Ovary (tissue), 7 donors: ENCODE measurements at regions not wholly inside any gene's neighbourhood (a gene's known extent, or its start where the extent isn't known, plus 50 kb on each side); places are given as distances from the start of the nearest gene placed in this dataset.

ENCODE experiments used
- DNase-seq, 5 donors: peaks; one replicate each; pipeline ENCODE4 v3.0.0-alpha.2; 2019 to 2020
- H3K27ac ChIP-seq, 2 donors: fragments of 200-600 bp; one replicate each; pipeline versions ENCODE4 v1.5.1 to v1.8.0; 2019 to 2022
- H3K27me3 ChIP-seq: fragments of 200-600 bp; one replicate; pipeline ENCODE4 v1.8.0; 2022
- H3K36me3 ChIP-seq: fragments of 200-600 bp; sonication (generic); one replicate; pipeline ENCODE4 v1.5.1; 2019
- H3K4me1 ChIP-seq: one replicate; pipeline ENCODE4 v1.8.1; 2013; ENCODE audit warnings: mild to moderate bottlenecking, moderate library complexity; ENCODE audit not compliant: insufficient read depth
- H3K4me3 ChIP-seq: fragments of 200-600 bp; sonication (generic); one replicate; pipeline ENCODE4 v1.5.1; 2017
- H3K9me3 ChIP-seq, 2 donors: fragments of 200-600 bp in 1 of 2; sonication (generic) in 1 of 2; one replicate each; pipeline versions ENCODE4 v1.5.1 to v1.8.1; 2013 to 2019; ENCODE audit warnings: mild to moderate bottlenecking in 1 of 2, moderate library complexity in 1 of 2
- CTCF ChIP-seq, 3 donors: fragments of 450-650 bp in 2 of 3; fragments of 200-600 bp in 1 of 3; IDR thresholded peaks; one replicate each; pipeline versions ENCODE4 v1.5.1 to v1.8.0; 2016 to 2022; ENCODE audit warnings: antibody characterized with exemption in 3 of 3, mild to moderate bottlenecking in 1 of 3
- EP300 ChIP-seq: sonication (generic); formaldehyde crosslinking; IDR thresholded peaks from one replicate; pipeline ENCODE4 v1.6.1; 2017; ENCODE audit warnings: antibody characterized with exemption
- POLR2A ChIP-seq: fragments of 450-650 bp; IDR thresholded peaks from one replicate; pipeline ENCODE4 v1.6.1; 2017; ENCODE audit warnings: antibody characterized with exemption, mild to moderate bottlenecking, moderate library complexity
- WGBS, 3 donors: extraction: QIAGEN DNeasy Blood & Tissue Kit in 1 of 3; methylation state at CpG; one replicate each; pipeline versions ENCODE4 v1.1.5 to v1.1.7; 2013 to 2017; 5-methylcytosine and 5-hydroxymethylcytosine counted together
- intact Hi-C, 4 donors: fragments of 100-400 bp; cut with DNase I; formaldehyde crosslinking; loops; one replicate each; pipeline versions ENCODE4 v1.11.0 to v1.15.1; 2022 to 2023
- donor health status: DM: no; HTN: no; CAD: no; lungs with moderate emphysema.
- donor health status: DM: no; HTN: no; CAD: no.
- donor health status: Bipolar disorder and iron deficiency.
- donor health status: DM: no; HTN: no; CAD: no.
- donor health status: DM: yes; HTN: yes; CAD: no.

GRCh38 chr12:132422381-132423043 lies 67.4 kb upstream of the FBRSL1 start:
- intact Hi-C loops: loop anchor here in 2 of 4 donors (10.0 kb wide), 2 partner anchors 102 to 192 kb away; partner anchors contain the start of genes LRCOL1 (in 1 of the 2) and P2RX2 (in 1 of the 2)
- TF ChIP-seq POLR2A (no peak), CTCF (IDR thresholded peaks at IDR 0.05) (no peak), EP300 (no peak)
- H3K9me3 ChIP-seq: no peaks in the 10 kb centered on the region
- H3K27ac ChIP-seq: no peak overlapping the region
- no peak overlapping the region for H3K4me3 ChIP-seq
- no peak for DNase-seq
- H3K27me3 ChIP-seq: no peaks in the 10 kb centered on the region
- H3K4me1 ChIP-seq: no peaks in the 10 kb centered on the region
- no peaks in the 10 kb centered on the region for H3K36me3 ChIP-seq
- WGBS, 3 donors: 36 to 41% (median 41%) methylated on average over 6 of the region's 6 CpGs

GRCh38 chr12:132422040-132422380 lies 67.9 kb upstream of the FBRSL1 start:
- Histone ChIP-seq H3K4me3 (no peak overlapping the region), H3K9me3 (no peaks in the 10 kb centered on the region), H3K27me3 (no peaks in the 10 kb centered on the region), H3K36me3 (no peaks in the 10 kb centered on the region), H3K27ac (no peak overlapping the region), H3K4me1 (no peaks in the 10 kb centered on the region)
- 56 to 68% (median 60%) methylated on average over 10 of the region's 10 CpGs for WGBS, 3 donors
- intact Hi-C loops: loop anchor here in 2 of 4 donors (10.0 kb wide), 2 partner anchors 103 to 193 kb away; partner anchors contain the start of genes LRCOL1 (in 1 of the 2) and P2RX2 (in 1 of the 2)
- TF ChIP-seq CTCF (IDR thresholded peaks at IDR 0.05): no peak
- no peak for TF ChIP-seq POLR2A
- TF ChIP-seq EP300: no peak
- no peak for DNase-seq

GRCh38 chr12:132419631-132420246 lies 70.2 kb upstream of the FBRSL1 start:
- intact Hi-C loops: loop anchor here in 3 of 4 donors (5.0 to 10.0 kb wide), 4 partner anchors 103 to 215 kb away; partner anchors contain the start of genes LRCOL1 (in 1 of the 3) and P2RX2 (in 1 of the 3)
- Histone ChIP-seq H3K36me3 (no peaks in the 10 kb centered on the region), H3K4me3 (no peak overlapping the region), H3K4me1 (peaks cover 1% of the 10 kb centered on the region), H3K9me3 (no peaks in the 10 kb centered on the region), H3K27me3 (no peaks in the 10 kb centered on the region), H3K27ac (no peak overlapping the region)
- no peak for DNase-seq
- TF ChIP-seq CTCF (IDR thresholded peaks at IDR 0.05): no peak
- TF ChIP-seq POLR2A: no peak
- no peak for TF ChIP-seq EP300
- WGBS, 3 donors: 3 to 7% (median 7%) methylated on average over 18 of the region's 18 CpGs

GRCh38 chr12:132418393-132418925 lies 71.5 kb upstream of the FBRSL1 start:
- DNase-seq: no peak
- H3K36me3 ChIP-seq: no peaks in the 10 kb centered on the region
- H3K4me1 ChIP-seq: peaks cover 1% of the 10 kb centered on the region
- TF ChIP-seq CTCF (IDR thresholded peaks at IDR 0.05) (no peak), EP300 (no peak), POLR2A (no peak)
- WGBS, 3 donors: 72 to 86% (median 77%) methylated on average over 3 of the region's 3 CpGs
- no peak overlapping the region for H3K27ac ChIP-seq
- no peak overlapping the region for H3K4me3 ChIP-seq
- intact Hi-C loops: loop anchor here in 2 of 4 donors (5.0 to 10.0 kb wide), 3 partner anchors 104 to 216 kb away; no protein-coding TSS in a partner anchor
- H3K27me3 ChIP-seq: no peaks in the 10 kb centered on the region
- H3K9me3 ChIP-seq: no peaks in the 10 kb centered on the region
